VCaP (cell line): ENCODE measurements at regions not wholly inside any gene's neighbourhood (a gene's known extent, or its start where the extent isn't known, plus 50 kb on each side); places are given as distances from the start of the nearest gene placed in this dataset.
A peak's percentile ranks its signal among the peaks of the same experiment; 100 is the strongest.

Source experiments
- H3K27ac ChIP-seq: fragments of 450-650 bp; 2 replicates; pipeline ENCODE4 v1.5.1; 2017
- CTCF ChIP-seq: fragments of 450-650 bp; conservative IDR thresholded peaks from 2 replicates; pipeline ENCODE4 v1.5.1; 2017; ENCODE audit warnings: mild to moderate bottlenecking, moderate library complexity

GRCh38 chr22:19626666-19627065, 87.6 kb upstream of the SEPTIN5 start:
- TF ChIP-seq CTCF, result no peak
- no peak overlapping the region for H3K27ac ChIP-seq

- peak overlapping the region; percentile 65; the same call in 1 of the 2 replicates for H3K27ac ChIP-seq
- TF ChIP-seq CTCF, result no peak
These were observed 86.1 kb upstream of the SEPTIN5 start for GRCh38 chr22:19628038-19628776.

GRCh38 chr22:19629331-19629719, 85.0 kb upstream of the SEPTIN5 start:
- no peak for TF ChIP-seq CTCF
- peak overlapping the region; percentile 65; the same call in 1 of the 2 replicates for H3K27ac ChIP-seq

GRCh38 chr22:19629720-19630419, 84.4 kb upstream of the SEPTIN5 start:
- TF ChIP-seq CTCF, result peak; percentile 94
- H3K27ac ChIP-seq, result peak overlapping the region; percentile 65; the same call in 1 of the 2 replicates

- no peak overlapping the region; the same call in 1 of the 2 replicates for H3K27ac ChIP-seq
- no peak for TF ChIP-seq CTCF
These were observed 83.7 kb upstream of the SEPTIN5 start for GRCh38 chr22:19630614-19631013.

GRCh38 chr22:19631899-19632667, 82.2 kb upstream of the SEPTIN5 start:
- peak; percentile 72 for TF ChIP-seq CTCF
- H3K27ac ChIP-seq, result no peak overlapping the region

GRCh38 chr22:19632668-19633148, 81.6 kb upstream of the SEPTIN5 start:
- no peak overlapping the region for H3K27ac ChIP-seq
- no peak for TF ChIP-seq CTCF
